Thyroid gland (tissue), 4 donors: ENCODE measurements at regions not wholly inside any gene's neighbourhood (a gene's known extent, or its start where the extent isn't known, plus 50 kb on each side); places are given as distances from the start of the nearest gene placed in this dataset.
A peak's percentile ranks its signal among the peaks of the same experiment; 100 is the strongest.
"Not testable (repeated sequence)": the region's sequence is repeated elsewhere in the genome, so short reads cannot be mapped to it uniquely, and the experiment has no call there.

ENCODE experiments used
- DNase-seq, 2 donors: peaks; one replicate each; pipeline ENCODE4 v3.0.0-alpha.2; 2019
- H3K27ac ChIP-seq, 3 donors: fragments of 200-600 bp; sonication (generic); 1 replicate in 2 of 3; 2 replicates in 1 of 3; pipeline ENCODE4 v1.5.1; 2016 to 2019; ENCODE audit warnings: mild to moderate bottlenecking in 1 of 3, moderate library complexity in 1 of 3
- H3K27me3 ChIP-seq: fragments of 200-600 bp; sonication (generic); one replicate; pipeline ENCODE4 v1.5.1; 2019
- H3K36me3 ChIP-seq, 2 donors: fragments of 200-600 bp; sonication (generic); one replicate each; pipeline ENCODE4 v1.5.1; 2016 to 2019
- H3K4me1 ChIP-seq, 2 donors: fragments of 200-600 bp; sonication (generic); one replicate each; pipeline ENCODE4 v1.5.1; 2017 to 2019
- H3K4me3 ChIP-seq, 3 donors: fragments of 200-600 bp; sonication (generic); replicated peaks in 1 of 3; 1 replicate in 2 of 3; 2 replicates in 1 of 3; pipeline ENCODE4 v1.5.1; 2016; ENCODE audit warnings: mild to moderate bottlenecking in 1 of 3
- H3K9me3 ChIP-seq: fragments of 200-600 bp; sonication (generic); one replicate; pipeline ENCODE4 v1.5.1; 2017
- POLR2A ChIP-seq, 2 donors: fragments of 450-650 bp; IDR thresholded peaks; one replicate each; pipeline ENCODE4 v1.6.1; 2017; ENCODE audit warnings: antibody characterized with exemption in 2 of 2, mild to moderate bottlenecking in 2 of 2, moderate library complexity in 1 of 2
- WGBS, 2 donors: methylation state at CpG; one replicate each; pipeline ENCODE4 v1.1.5; 2017; 5-methylcytosine and 5-hydroxymethylcytosine counted together
- intact Hi-C: fragments of 100-400 bp; cut with DNase I; formaldehyde crosslinking; loops from one replicate; pipeline ENCODE4 v1.15.1; 2023
- TF ChIP-seq, protein P1 (sequence below), 6 experiments: fragments of 200-600 bp in 3 of 6; fragments of 450-650 bp in 3 of 6; sonication (generic) in 3 of 6; IDR thresholded peaks; one replicate each; pipeline ENCODE4 v1.5.1; 2016 to 2019; ENCODE audit warnings: antibody characterized with exemption in 6 of 6, mild to moderate bottlenecking in 2 of 6, inconsistent platforms in 1 of 6, moderate library complexity in 1 of 6

GRCh38 chr1:14424325-14425002 lies 174.0 kb upstream of the KAZN start:
- Histone ChIP-seq H3K4me3 (no peak overlapping the region), H3K27me3 (no peaks in the 10 kb centered on the region), H3K36me3 (no peaks in the 10 kb centered on the region), H3K4me1 (peaks cover 8 to 22% of the 10 kb centered on the region in 2 donors), H3K27ac (no peak overlapping the region), H3K9me3 (no peaks in the 10 kb centered on the region)
- intact Hi-C loops: no loop called here
- WGBS, 2 donors: 91 to 95% methylated on average over 9 of the region's 9 CpGs
- no peak for DNase-seq
- TF ChIP-seq POLR2A (IDR thresholded peaks at IDR 0.05): no peak
- TF ChIP-seq, protein P1, sequence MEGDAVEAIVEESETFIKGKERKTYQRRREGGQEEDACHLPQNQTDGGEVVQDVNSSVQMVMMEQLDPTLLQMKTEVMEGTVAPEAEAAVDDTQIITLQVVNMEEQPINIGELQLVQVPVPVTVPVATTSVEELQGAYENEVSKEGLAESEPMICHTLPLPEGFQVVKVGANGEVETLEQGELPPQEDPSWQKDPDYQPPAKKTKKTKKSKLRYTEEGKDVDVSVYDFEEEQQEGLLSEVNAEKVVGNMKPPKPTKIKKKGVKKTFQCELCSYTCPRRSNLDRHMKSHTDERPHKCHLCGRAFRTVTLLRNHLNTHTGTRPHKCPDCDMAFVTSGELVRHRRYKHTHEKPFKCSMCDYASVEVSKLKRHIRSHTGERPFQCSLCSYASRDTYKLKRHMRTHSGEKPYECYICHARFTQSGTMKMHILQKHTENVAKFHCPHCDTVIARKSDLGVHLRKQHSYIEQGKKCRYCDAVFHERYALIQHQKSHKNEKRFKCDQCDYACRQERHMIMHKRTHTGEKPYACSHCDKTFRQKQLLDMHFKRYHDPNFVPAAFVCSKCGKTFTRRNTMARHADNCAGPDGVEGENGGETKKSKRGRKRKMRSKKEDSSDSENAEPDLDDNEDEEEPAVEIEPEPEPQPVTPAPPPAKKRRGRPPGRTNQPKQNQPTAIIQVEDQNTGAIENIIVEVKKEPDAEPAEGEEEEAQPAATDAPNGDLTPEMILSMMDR (IDR thresholded peaks at IDR 0.05): no peak

- TF ChIP-seq POLR2A (IDR thresholded peaks at IDR 0.05): no peak
- TF ChIP-seq, protein P1 (IDR thresholded peaks at IDR 0.05): no peak
- 90 to 97% methylated on average over 2 of the region's 2 CpGs for WGBS, 2 donors
- H3K4me1 ChIP-seq: peaks cover 7 to 10% of the 10 kb centered on the region in 2 donors
Observed at GRCh38 chr1:14426854-14427253, 171.6 kb upstream of the KAZN start.

DNA sequence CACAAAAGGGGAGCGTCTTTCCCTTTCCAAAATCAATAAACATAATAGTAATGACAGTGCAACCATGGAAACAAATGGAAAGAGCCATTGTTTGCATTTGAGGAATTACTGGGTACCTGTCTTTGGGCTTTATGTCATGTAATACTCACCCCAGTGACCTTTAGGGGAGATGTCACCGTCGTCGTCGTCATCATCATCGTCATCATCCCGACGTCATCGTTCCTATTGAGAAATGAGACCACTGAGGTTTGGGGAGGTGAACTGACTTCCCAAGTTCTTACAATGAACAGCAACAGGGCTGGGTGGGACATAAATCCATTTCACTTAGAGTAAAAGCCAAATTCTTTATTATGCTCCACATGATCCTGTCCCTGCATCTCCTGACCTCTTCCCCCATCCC lies 168.9 kb upstream of the KAZN start:
- H3K27me3 ChIP-seq: no peaks in the 10 kb centered on the region
- TF ChIP-seq, protein P1 (IDR thresholded peaks at IDR 0.05): no peak
- TF ChIP-seq POLR2A (IDR thresholded peaks at IDR 0.05): no peak
- no peaks in the 10 kb centered on the region for H3K4me1 ChIP-seq
- DNase-seq: no peak
- WGBS, 2 donors: 84 to 94% methylated on average over 9 of the region's 9 CpGs
- intact Hi-C loops: no loop called here
- H3K4me3 ChIP-seq: no peak overlapping the region
- H3K27ac ChIP-seq: no peak overlapping the region
- H3K9me3 ChIP-seq: no peaks in the 10 kb centered on the region
- no peaks in the 10 kb centered on the region for H3K36me3 ChIP-seq

More at GRCh38 chr1:14426854-14427253, 171.6 kb upstream of the KAZN start:
- H3K9me3 ChIP-seq: no peaks in the 10 kb centered on the region
- H3K27me3 ChIP-seq: no peaks in the 10 kb centered on the region
- intact Hi-C loops: no loop called here
- no peak overlapping the region for H3K27ac ChIP-seq
- no peaks in the 10 kb centered on the region for H3K36me3 ChIP-seq
- no peak overlapping the region for H3K4me3 ChIP-seq
- no peak for DNase-seq

DNA sequence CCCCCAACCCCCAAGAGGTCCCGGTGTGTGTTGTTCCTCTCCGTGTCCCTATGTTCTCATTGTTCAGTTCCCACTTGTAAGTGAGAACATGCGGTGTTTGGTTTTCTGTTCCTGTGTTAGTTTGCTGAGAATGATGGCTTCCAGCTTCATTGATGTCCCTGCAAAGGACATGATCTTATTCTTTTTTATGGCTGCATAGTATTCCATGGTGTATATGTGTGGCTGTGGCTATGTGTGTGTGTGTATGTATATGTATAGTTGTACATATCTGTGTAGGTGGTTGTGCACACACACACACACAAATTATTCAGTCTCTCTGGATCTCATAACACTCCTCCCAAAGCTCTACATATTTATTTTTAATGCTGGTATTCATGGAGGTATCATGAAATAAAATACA lies 165.8 kb upstream of the KAZN start:
- H3K4me1 ChIP-seq, H3K9me3 ChIP-seq, DNase-seq, H3K27ac ChIP-seq, intact Hi-C loops, H3K27me3 ChIP-seq, H3K36me3 ChIP-seq, H3K4me3 ChIP-seq: not testable (repeated sequence)
- 81 to 97% methylated on average over 3 of the region's 3 CpGs for WGBS, 2 donors

- WGBS, 2 donors: 86 to 90% methylated on average over 14 of the region's 14 CpGs
- H3K9me3 ChIP-seq: no peaks in the 10 kb centered on the region
- no peak overlapping the region for H3K27ac ChIP-seq
- intact Hi-C loops: no loop called here
- peaks cover 3 to 5% of the 10 kb centered on the region in 2 donors for H3K4me1 ChIP-seq
- H3K4me3 ChIP-seq: no peak overlapping the region
- peak; percentile 18 to 27 for DNase-seq
- TF ChIP-seq, protein P1 (IDR thresholded peaks at IDR 0.05): peak in 3 of 6 experiments; percentile 23 to 38 (median 26)
- no peak for TF ChIP-seq POLR2A (IDR thresholded peaks at IDR 0.05)
- H3K36me3 ChIP-seq: no peaks in the 10 kb centered on the region
- H3K27me3 ChIP-seq: no peaks in the 10 kb centered on the region
Observed at GRCh38 chr1:14435368-14436023, 163.0 kb upstream of the KAZN start.
